Astrocyte (in vitro differentiated cells and primary cell): ENCODE measurements at regions not wholly inside any gene's neighbourhood (a gene's known extent, or its start where the extent isn't known, plus 50 kb on each side); places are given as distances from the start of the nearest gene placed in this dataset.

ENCODE experiments used
- DNase-seq: peaks from one replicate; pipeline ENCODE4 v3.0.0-alpha.2; 2010; ENCODE audit warnings: low read depth
- FAIRE-seq: peaks from 2 replicates; lab custom pipeline; 2011; peaks lifted over from hg19 to GRCh38; lab: Jason Lieb, UNC
- H2AFZ ChIP-seq: 2 replicates; pipeline ENCODE4 v1.6.0; 2012; ENCODE audit warnings: low read depth, low read length, inconsistent platforms
- H3K27ac ChIP-seq: 2 replicates; pipeline ENCODE4 v1.5.1; 2011; ENCODE audit warnings: low read depth, low read length, inconsistent platforms
- H3K27me3 ChIP-seq: 2 replicates; pipeline ENCODE4 v1.6.0; 2011; ENCODE audit warnings: low read length, inconsistent platforms; ENCODE audit not compliant: insufficient read depth
- H3K36me3 ChIP-seq: 2 replicates; pipeline ENCODE4 v1.5.1; 2011; ENCODE audit warnings: low read length, inconsistent platforms; ENCODE audit not compliant: insufficient read depth
- H3K4me1 ChIP-seq: 2 replicates; pipeline ENCODE4 v1.5.1; 2011; ENCODE audit warnings: low read length, inconsistent platforms; ENCODE audit not compliant: insufficient read depth
- H3K4me2 ChIP-seq: 2 replicates; pipeline ENCODE4 v1.6.0; 2012; ENCODE audit warnings: low read length, inconsistent platforms
- H3K4me3 ChIP-seq: 2 replicates; pipeline ENCODE4 v1.5.1; 2011; ENCODE audit warnings: low read depth, mild to moderate bottlenecking, low read length, inconsistent platforms; ENCODE audit not compliant: insufficient read depth
- H3K79me2 ChIP-seq: 2 replicates; pipeline ENCODE4 v1.6.0; 2012; ENCODE audit warnings: mild to moderate bottlenecking, low read length, inconsistent platforms; ENCODE audit not compliant: insufficient read depth
- H3K9ac ChIP-seq: 2 replicates; pipeline ENCODE4 v1.6.0; 2012; ENCODE audit warnings: mild to moderate bottlenecking, low read length, inconsistent platforms
- H3K9me3 ChIP-seq: 2 replicates; pipeline ENCODE4 v1.5.1; 2012; ENCODE audit warnings: low read depth, mild to moderate bottlenecking, low read length, inconsistent platforms; ENCODE audit not compliant: insufficient read depth
- H4K20me1 ChIP-seq: 2 replicates; pipeline ENCODE4 v1.6.0; 2012; ENCODE audit warnings: low read length, inconsistent platforms; ENCODE audit not compliant: insufficient read depth
- H3K27ac Mint-ChIP-seq: one replicate; pipeline ENCODE4 v1.8.0; 2021; ENCODE audit warnings: mild to moderate bottlenecking, mixed read lengths; ENCODE audit not compliant: unreplicated experiment
- H3K27me3 Mint-ChIP-seq: one replicate; pipeline ENCODE4 v1.8.0; 2021; ENCODE audit warnings: low read depth, mixed read lengths; ENCODE audit not compliant: unreplicated experiment
- H3K36me3 Mint-ChIP-seq: one replicate; pipeline ENCODE4 v1.8.0; 2021; ENCODE audit warnings: low read depth, mixed read lengths; ENCODE audit not compliant: unreplicated experiment
- H3K4me1 Mint-ChIP-seq: one replicate; pipeline ENCODE4 v1.8.0; 2021; ENCODE audit warnings: low read depth, mixed read lengths; ENCODE audit not compliant: unreplicated experiment
- H3K4me3 Mint-ChIP-seq: one replicate; pipeline ENCODE4 v1.8.0; 2021; ENCODE audit warnings: mild to moderate bottlenecking, moderate library complexity, mixed read lengths; ENCODE audit not compliant: unreplicated experiment
- H3K9me3 Mint-ChIP-seq: one replicate; pipeline ENCODE4 v1.8.0; 2021; ENCODE audit warnings: mild to moderate bottlenecking, mixed read lengths; ENCODE audit not compliant: unreplicated experiment
- EZH2 ChIP-seq: IDR thresholded peaks from 2 replicates; pipeline ENCODE4 v1.6.1; 2012; ENCODE audit warnings: mild to moderate bottlenecking, low read length, inconsistent platforms; ENCODE audit not compliant: insufficient read depth
- TF ChIP-seq, protein P1 (sequence below): IDR thresholded peaks from 2 replicates; pipeline ENCODE4 v1.5.1; 2011; ENCODE audit warnings: low read depth, mild to moderate bottlenecking, inconsistent platforms, low read length, moderate library complexity; ENCODE audit not compliant: insufficient read depth

- no peak overlapping the region for H3K9ac ChIP-seq
- no peaks in the 10 kb centered on the region for H3K36me3 Mint-ChIP-seq
- H3K4me3 Mint-ChIP-seq, result no peak overlapping the region
- no peaks in the 10 kb centered on the region for H3K27me3 ChIP-seq
- no peak overlapping the region for H3K4me2 ChIP-seq
- no peaks in the 10 kb centered on the region for H3K4me1 ChIP-seq
- DNase-seq (no peak), FAIRE-seq (no peak)
- no peaks in the 10 kb centered on the region for H3K27me3 Mint-ChIP-seq
- no peaks in the 10 kb centered on the region for H3K9me3 Mint-ChIP-seq
- H3K4me3 ChIP-seq, result no peak overlapping the region
- no peaks in the 10 kb centered on the region for H4K20me1 ChIP-seq
- no peaks in the 10 kb centered on the region for H3K9me3 ChIP-seq
- H3K79me2 ChIP-seq, result no peaks in the 10 kb centered on the region
- H3K4me1 Mint-ChIP-seq, result no peaks in the 10 kb centered on the region
- H3K36me3 ChIP-seq, result no peaks in the 10 kb centered on the region
- H3K27ac Mint-ChIP-seq, result no peak overlapping the region
- no peak overlapping the region for H2AFZ ChIP-seq
- H3K27ac ChIP-seq, result no peak overlapping the region
- TF ChIP-seq, protein P1, sequence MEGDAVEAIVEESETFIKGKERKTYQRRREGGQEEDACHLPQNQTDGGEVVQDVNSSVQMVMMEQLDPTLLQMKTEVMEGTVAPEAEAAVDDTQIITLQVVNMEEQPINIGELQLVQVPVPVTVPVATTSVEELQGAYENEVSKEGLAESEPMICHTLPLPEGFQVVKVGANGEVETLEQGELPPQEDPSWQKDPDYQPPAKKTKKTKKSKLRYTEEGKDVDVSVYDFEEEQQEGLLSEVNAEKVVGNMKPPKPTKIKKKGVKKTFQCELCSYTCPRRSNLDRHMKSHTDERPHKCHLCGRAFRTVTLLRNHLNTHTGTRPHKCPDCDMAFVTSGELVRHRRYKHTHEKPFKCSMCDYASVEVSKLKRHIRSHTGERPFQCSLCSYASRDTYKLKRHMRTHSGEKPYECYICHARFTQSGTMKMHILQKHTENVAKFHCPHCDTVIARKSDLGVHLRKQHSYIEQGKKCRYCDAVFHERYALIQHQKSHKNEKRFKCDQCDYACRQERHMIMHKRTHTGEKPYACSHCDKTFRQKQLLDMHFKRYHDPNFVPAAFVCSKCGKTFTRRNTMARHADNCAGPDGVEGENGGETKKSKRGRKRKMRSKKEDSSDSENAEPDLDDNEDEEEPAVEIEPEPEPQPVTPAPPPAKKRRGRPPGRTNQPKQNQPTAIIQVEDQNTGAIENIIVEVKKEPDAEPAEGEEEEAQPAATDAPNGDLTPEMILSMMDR, result no peak
- no peak for TF ChIP-seq EZH2
These were observed 786.0 kb upstream of the AMELY start for GRCh38 chrY:7697506-7697905.

DNA sequence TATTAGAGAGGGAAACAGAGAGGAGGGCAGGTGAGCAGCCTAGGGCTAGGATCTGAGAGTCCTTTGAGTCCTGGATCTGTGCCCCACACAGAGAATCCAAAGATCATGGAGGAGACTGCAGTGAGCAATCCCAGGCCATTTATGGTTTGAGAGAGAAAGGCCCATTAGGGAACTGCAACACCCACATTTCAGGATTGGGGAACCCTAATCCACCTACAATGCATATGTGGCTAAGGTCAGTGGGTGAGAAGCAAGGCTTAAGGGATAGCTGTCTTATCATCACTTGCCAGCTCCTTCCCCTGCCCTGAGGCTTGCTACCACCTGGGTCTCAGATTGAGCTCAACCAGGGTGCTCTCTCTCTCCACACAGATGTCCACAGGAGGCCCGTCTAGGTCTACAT is 781.1 kb upstream of the AMELY start:
- Mint-ChIP-seq H3K9me3 (peaks cover 4% of the 10 kb centered on the region), H3K36me3 (no peaks in the 10 kb centered on the region), H3K27ac (no peak overlapping the region), H3K4me1 (no peaks in the 10 kb centered on the region), H3K27me3 (no peaks in the 10 kb centered on the region), H3K4me3 (no peak overlapping the region)
- Histone ChIP-seq H3K79me2 (no peaks in the 10 kb centered on the region), H3K4me3 (no peak overlapping the region), H4K20me1 (no peaks in the 10 kb centered on the region), H3K27me3 (no peaks in the 10 kb centered on the region), H3K36me3 (no peaks in the 10 kb centered on the region), H3K4me1 (no peaks in the 10 kb centered on the region), H2AFZ (no peak overlapping the region), H3K9ac (no peak overlapping the region), H3K4me2 (no peak overlapping the region), H3K9me3 (no peaks in the 10 kb centered on the region), H3K27ac (no peak overlapping the region)
- TF ChIP-seq, protein P1, result no peak
- no peak for TF ChIP-seq EZH2
- DNase-seq, result no peak
- FAIRE-seq, result no peak

DNA sequence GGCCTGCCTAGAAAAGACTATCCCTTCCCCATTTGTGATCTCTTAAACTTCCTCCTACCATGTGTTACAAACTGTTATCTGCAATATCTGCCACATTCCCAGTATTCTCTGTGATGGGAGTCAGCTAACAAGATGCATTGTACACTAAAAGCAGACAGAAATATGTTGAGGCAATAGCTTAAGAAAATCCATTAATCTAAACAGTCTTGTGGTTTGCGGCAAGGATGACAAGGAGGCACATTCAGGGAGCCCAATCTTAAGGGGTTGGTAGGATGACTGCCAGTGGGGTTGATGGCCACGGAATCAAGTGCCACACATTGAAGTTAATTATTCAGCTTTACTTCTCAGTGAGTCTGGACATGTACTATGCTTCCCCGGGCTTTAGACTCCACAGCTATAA is 775.5 kb upstream of the AMELY start:
- Mint-ChIP-seq H3K27me3 (no peaks in the 10 kb centered on the region), H3K27ac (no peak overlapping the region), H3K4me1 (peaks cover 13% of the 10 kb centered on the region), H3K9me3 (peaks cover 4% of the 10 kb centered on the region), H3K36me3 (no peaks in the 10 kb centered on the region), H3K4me3 (no peak overlapping the region)
- no peaks in the 10 kb centered on the region for H3K27me3 ChIP-seq
- no peak overlapping the region for H2AFZ ChIP-seq
- no peaks in the 10 kb centered on the region for H3K36me3 ChIP-seq
- no peak for DNase-seq
- no peaks in the 10 kb centered on the region for H3K79me2 ChIP-seq
- H3K4me2 ChIP-seq, result no peak overlapping the region
- H3K4me3 ChIP-seq, result no peak overlapping the region
- TF ChIP-seq EZH2, result no peak
- TF ChIP-seq, protein P1, result no peak
- no peak for FAIRE-seq
- H3K4me1 ChIP-seq, result peaks cover 2% of the 10 kb centered on the region
- no peaks in the 10 kb centered on the region for H4K20me1 ChIP-seq
- no peaks in the 10 kb centered on the region for H3K9me3 ChIP-seq
- H3K27ac ChIP-seq, result no peak overlapping the region
- H3K9ac ChIP-seq, result no peak overlapping the region
